ENCODE measurements at regions not wholly inside any gene's neighbourhood (a gene's known extent, or its start where the extent isn't known, plus 50 kb on each side); places are given as distances from the start of the nearest gene placed in this dataset.

GRCh38 chr16:17949982-17950250, 386.6 kb downstream of the NPIPA8 start:
- Histone ChIP-seq H3K4me1 (ENCODE audit: insufficient read depth, low read length) (no peaks in the 10 kb centered on the region), H3K27me3 (ENCODE audit: insufficient read depth, low read length) (no peaks in the 10 kb centered on the region), H3K36me3 (ENCODE audit: insufficient read depth, low read length) (no peaks in the 10 kb centered on the region), H3K4me3 (ENCODE audit: insufficient read depth, low read length) (no peak overlapping the region), H2AFZ (ENCODE audit: low read length) (no peak overlapping the region), H3K79me2 (ENCODE audit: insufficient read depth, low read length) (no peaks in the 10 kb centered on the region), H4K20me1 (ENCODE audit: insufficient read depth, low read length) (no peaks in the 10 kb centered on the region), H3K9me3 (ENCODE audit: low read depth, low read length) (no peaks in the 10 kb centered on the region), H3K27ac (ENCODE audit: low read depth, low read length) (no peak overlapping the region), H3K4me2 (ENCODE audit: insufficient read depth, low read length) (no peak overlapping the region)
- TF ChIP-seq CTCF (IDR thresholded peaks at IDR 0.05; ENCODE audit: extremely low read depth, low read depth, low read length) = no peak
- no peak for DNase-seq (ENCODE audit: insufficient read length, low spot score, missing footprints)

- no peaks in the 10 kb centered on the region for H3K36me3 ChIP-seq (ENCODE audit: insufficient read depth, low read length)
- DNase-seq (ENCODE audit: insufficient read length, low spot score, missing footprints) = no peak
- no peak overlapping the region for H3K27ac ChIP-seq (ENCODE audit: low read depth, low read length)
- H4K20me1 ChIP-seq (ENCODE audit: insufficient read depth, low read length) = no peaks in the 10 kb centered on the region
- no peaks in the 10 kb centered on the region for H3K27me3 ChIP-seq (ENCODE audit: insufficient read depth, low read length)
- H2AFZ ChIP-seq (ENCODE audit: low read length) = no peak overlapping the region
- no peak for TF ChIP-seq CTCF (IDR thresholded peaks at IDR 0.05; ENCODE audit: extremely low read depth, low read depth, low read length)
- no peaks in the 10 kb centered on the region for H3K79me2 ChIP-seq (ENCODE audit: insufficient read depth, low read length)
- H3K4me1 ChIP-seq (ENCODE audit: insufficient read depth, low read length) = no peaks in the 10 kb centered on the region
- no peak overlapping the region for H3K4me3 ChIP-seq (ENCODE audit: insufficient read depth, low read length)
- H3K9me3 ChIP-seq (ENCODE audit: low read depth, low read length) = no peaks in the 10 kb centered on the region
- H3K4me2 ChIP-seq (ENCODE audit: insufficient read depth, low read length) = no peak overlapping the region
These were observed 387.2 kb downstream of the NPIPA8 start for GRCh38 chr16:17949141-17949981.

- Histone ChIP-seq H3K79me2 (ENCODE audit: insufficient read depth, low read length) (no peaks in the 10 kb centered on the region), H3K4me1 (ENCODE audit: insufficient read depth, low read length) (no peaks in the 10 kb centered on the region), H3K27ac (ENCODE audit: low read depth, low read length) (no peak overlapping the region), H3K36me3 (ENCODE audit: insufficient read depth, low read length) (no peaks in the 10 kb centered on the region), H3K4me2 (ENCODE audit: insufficient read depth, low read length) (no peak overlapping the region), H3K27me3 (ENCODE audit: insufficient read depth, low read length) (no peaks in the 10 kb centered on the region), H3K9me3 (ENCODE audit: low read depth, low read length) (no peaks in the 10 kb centered on the region), H2AFZ (ENCODE audit: low read length) (no peak overlapping the region), H4K20me1 (ENCODE audit: insufficient read depth, low read length) (no peaks in the 10 kb centered on the region), H3K4me3 (ENCODE audit: insufficient read depth, low read length) (no peak overlapping the region)
- no peak for TF ChIP-seq CTCF (IDR thresholded peaks at IDR 0.05; ENCODE audit: extremely low read depth, low read depth, low read length)
- no peak for DNase-seq (ENCODE audit: insufficient read length, low spot score, missing footprints)
These were observed 388.9 kb downstream of the NPIPA8 start for GRCh38 chr16:17947637-17948036.

GRCh38 chr16:17947165-17947564, 389.4 kb downstream of the NPIPA8 start:
- no peaks in the 10 kb centered on the region for H3K4me1 ChIP-seq (ENCODE audit: insufficient read depth, low read length)
- TF ChIP-seq CTCF (IDR thresholded peaks at IDR 0.05; ENCODE audit: extremely low read depth, low read depth, low read length) = no peak
- no peaks in the 10 kb centered on the region for H4K20me1 ChIP-seq (ENCODE audit: insufficient read depth, low read length)
- H3K4me2 ChIP-seq (ENCODE audit: insufficient read depth, low read length) = no peak overlapping the region
- no peaks in the 10 kb centered on the region for H3K27me3 ChIP-seq (ENCODE audit: insufficient read depth, low read length)
- H2AFZ ChIP-seq (ENCODE audit: low read length) = no peak overlapping the region
- no peaks in the 10 kb centered on the region for H3K79me2 ChIP-seq (ENCODE audit: insufficient read depth, low read length)
- H3K4me3 ChIP-seq (ENCODE audit: insufficient read depth, low read length) = no peak overlapping the region
- H3K9me3 ChIP-seq (ENCODE audit: low read depth, low read length) = no peaks in the 10 kb centered on the region
- H3K27ac ChIP-seq (ENCODE audit: low read depth, low read length) = no peak overlapping the region
- no peaks in the 10 kb centered on the region for H3K36me3 ChIP-seq (ENCODE audit: insufficient read depth, low read length)
- DNase-seq (ENCODE audit: insufficient read length, low spot score, missing footprints) = no peak

Data from osteoblast (primary cell).